Hematopoietic multipotent progenitor cell treated with erythropoietin and hydrocortisone succinate and interleukin-3 and kit ligand, for 15 days (in vitro differentiated cells): ENCODE measurements at regions not wholly inside any gene's neighbourhood (a gene's known extent, or its start where the extent isn't known, plus 50 kb on each side); places are given as distances from the start of the nearest gene placed in this dataset.

ENCODE experiments used
- DNase-seq: peaks from one replicate; pipeline ENCODE4 v3.0.0-alpha.2; 2015; ENCODE audit warnings: low spot score

DNA sequence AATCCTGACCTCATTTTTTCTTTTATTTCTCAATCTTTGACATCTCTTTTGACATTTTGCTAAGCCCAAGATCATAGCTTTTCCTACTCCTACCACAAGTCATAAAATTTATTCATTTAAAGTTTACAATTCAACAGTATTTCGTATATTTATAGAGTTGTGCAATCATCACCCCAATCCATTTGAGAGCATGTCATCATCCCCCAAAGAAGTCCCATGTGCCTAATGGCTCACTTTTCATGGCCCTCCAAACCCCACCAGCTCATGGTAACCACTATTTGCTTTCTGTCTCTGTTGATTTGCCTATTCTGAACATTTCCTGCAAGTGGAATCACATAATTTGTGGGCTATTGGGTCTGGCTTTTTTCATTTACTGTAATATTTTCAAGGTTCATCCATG, 52.5 kb upstream of the GLI3 start:
- no peak for DNase-seq
